ENCODE measurements at regions not wholly inside any gene's neighbourhood (a gene's known extent, or its start where the extent isn't known, plus 50 kb on each side); places are given as distances from the start of the nearest gene placed in this dataset.

GRCh38 chr2:132034646-132035045, 127.1 kb downstream of the ANKRD30BL start:
- H3K27me3 ChIP-seq (ENCODE audit: control insufficient read depth in 1 of 2, insufficient read depth in 2 of 2, low read length in 2 of 2) = peaks cover 0 to 27% of the 10 kb centered on the region in 2 experiments; a peak in 3 of 5 replicates
- no peaks in the 10 kb centered on the region for H3K9me3 ChIP-seq (ENCODE audit: low read length)
- H4K20me1 ChIP-seq (ENCODE audit: insufficient read depth, low read length) = no peaks in the 10 kb centered on the region
- H3K79me2 ChIP-seq (ENCODE audit: insufficient read depth, low read length) = no peaks in the 10 kb centered on the region
- TF ChIP-seq ZNF24 (IDR thresholded peaks at IDR 0.05) (peak; percentile 74), ATF7 (IDR thresholded peaks at IDR 0.05) (peak; percentile 95), ATF7 (CRISPR knock-in tag; IDR thresholded peaks at IDR 0.05) (no peak), ZNF207 (IDR thresholded peaks at IDR 0.05; ENCODE audit: borderline replicate concordance) (0 out of 2 replicates have a peak, but pooled peaks have one; percentile 19), FOXJ3 (CRISPR knock-in tag; IDR thresholded peaks at IDR 0.05; ENCODE audit: borderline replicate concordance) (no peak), ZNF441 (CRISPR knock-in tag; IDR thresholded peaks at IDR 0.05; ENCODE audit: borderline replicate concordance) (no peak), CEBPB (IDR thresholded peaks at IDR 0.05; ENCODE audit: borderline replicate concordance, low read depth, low read length) (peak; percentile 66)
- TF ChIP-seq, protein P1, sequence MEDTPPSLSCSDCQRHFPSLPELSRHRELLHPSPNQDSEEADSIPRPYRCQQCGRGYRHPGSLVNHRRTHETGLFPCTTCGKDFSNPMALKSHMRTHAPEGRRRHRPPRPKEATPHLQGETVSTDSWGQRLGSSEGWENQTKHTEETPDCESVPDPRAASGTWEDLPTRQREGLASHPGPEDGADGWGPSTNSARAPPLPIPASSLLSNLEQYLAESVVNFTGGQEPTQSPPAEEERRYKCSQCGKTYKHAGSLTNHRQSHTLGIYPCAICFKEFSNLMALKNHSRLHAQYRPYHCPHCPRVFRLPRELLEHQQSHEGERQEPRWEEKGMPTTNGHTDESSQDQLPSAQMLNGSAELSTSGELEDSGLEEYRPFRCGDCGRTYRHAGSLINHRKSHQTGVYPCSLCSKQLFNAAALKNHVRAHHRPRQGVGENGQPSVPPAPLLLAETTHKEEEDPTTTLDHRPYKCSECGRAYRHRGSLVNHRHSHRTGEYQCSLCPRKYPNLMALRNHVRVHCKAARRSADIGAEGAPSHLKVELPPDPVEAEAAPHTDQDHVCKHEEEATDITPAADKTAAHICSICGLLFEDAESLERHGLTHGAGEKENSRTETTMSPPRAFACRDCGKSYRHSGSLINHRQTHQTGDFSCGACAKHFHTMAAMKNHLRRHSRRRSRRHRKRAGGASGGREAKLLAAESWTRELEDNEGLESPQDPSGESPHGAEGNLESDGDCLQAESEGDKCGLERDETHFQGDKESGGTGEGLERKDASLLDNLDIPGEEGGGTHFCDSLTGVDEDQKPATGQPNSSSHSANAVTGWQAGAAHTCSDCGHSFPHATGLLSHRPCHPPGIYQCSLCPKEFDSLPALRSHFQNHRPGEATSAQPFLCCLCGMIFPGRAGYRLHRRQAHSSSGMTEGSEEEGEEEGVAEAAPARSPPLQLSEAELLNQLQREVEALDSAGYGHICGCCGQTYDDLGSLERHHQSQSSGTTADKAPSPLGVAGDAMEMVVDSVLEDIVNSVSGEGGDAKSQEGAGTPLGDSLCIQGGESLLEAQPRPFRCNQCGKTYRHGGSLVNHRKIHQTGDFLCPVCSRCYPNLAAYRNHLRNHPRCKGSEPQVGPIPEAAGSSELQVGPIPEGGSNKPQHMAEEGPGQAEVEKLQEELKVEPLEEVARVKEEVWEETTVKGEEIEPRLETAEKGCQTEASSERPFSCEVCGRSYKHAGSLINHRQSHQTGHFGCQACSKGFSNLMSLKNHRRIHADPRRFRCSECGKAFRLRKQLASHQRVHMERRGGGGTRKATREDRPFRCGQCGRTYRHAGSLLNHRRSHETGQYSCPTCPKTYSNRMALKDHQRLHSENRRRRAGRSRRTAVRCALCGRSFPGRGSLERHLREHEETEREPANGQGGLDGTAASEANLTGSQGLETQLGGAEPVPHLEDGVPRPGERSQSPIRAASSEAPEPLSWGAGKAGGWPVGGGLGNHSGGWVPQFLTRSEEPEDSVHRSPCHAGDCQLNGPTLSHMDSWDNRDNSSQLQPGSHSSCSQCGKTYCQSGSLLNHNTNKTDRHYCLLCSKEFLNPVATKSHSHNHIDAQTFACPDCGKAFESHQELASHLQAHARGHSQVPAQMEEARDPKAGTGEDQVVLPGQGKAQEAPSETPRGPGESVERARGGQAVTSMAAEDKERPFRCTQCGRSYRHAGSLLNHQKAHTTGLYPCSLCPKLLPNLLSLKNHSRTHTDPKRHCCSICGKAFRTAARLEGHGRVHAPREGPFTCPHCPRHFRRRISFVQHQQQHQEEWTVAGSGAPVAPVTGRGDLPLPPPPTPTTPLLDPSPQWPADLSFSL (CRISPR knock-in tag; IDR thresholded peaks at IDR 0.05) = no peak
- intact Hi-C loops (cut with micrococcal nuclease; ENCODE audit: unreplicated experiment) = no loop called here
- no peak for ATAC-seq
- no peak overlapping the region for H2AFZ ChIP-seq (ENCODE audit: low read length)
- no peak for DNase-seq (ENCODE audit: low spot score)
- no peak overlapping the region for H3K4me3 ChIP-seq (replicated peaks in 1 of 3; ENCODE audit: insufficient read depth in 1 of 3, low read depth in 2 of 3, low read length in 3 of 3)
- ChIA-PET CTCF (ENCODE audit: low intra/inter-chr PET ratio, low total read pairs) (no interaction called here), POLR2A (no interaction called here)
- no peak overlapping the region for H3K27ac ChIP-seq (ENCODE audit: extremely low read length, insufficient read depth, low read length)
- BruUV-seq (replicated peaks) = no TSS peak
- H3K9ac ChIP-seq (ENCODE audit: insufficient read depth, low read depth, low read length) = no peak overlapping the region
- no peak for FAIRE-seq
- H3K36me3 ChIP-seq (replicated peaks in 1 of 2; ENCODE audit: control insufficient read depth in 1 of 2, insufficient read depth in 2 of 2, low read length in 2 of 2) = no peaks in the 10 kb centered on the region
- no peak overlapping the region for H3K4me2 ChIP-seq (ENCODE audit: low read depth, low read length)
- in situ Hi-C loops (cut with HindIII; ENCODE audit: extremely low pct_ligation_motif_present, low pct_unique_long_range_greater_than_20kb) = no loop called here
- H3K4me1 ChIP-seq (ENCODE audit: insufficient read depth, low read length) = 0 out of 2 replicates have a peak, but pooled peaks cover 4% of the 10 kb centered on the region
- under 1% methylated on average over 2 of the region's 2 CpGs for whole genome bisulfite sequencing (ENCODE audit: low lambda C conversion rate)
